D341Med (cell line): ENCODE measurements at regions not wholly inside any gene's neighbourhood (a gene's known extent, or its start where the extent isn't known, plus 50 kb on each side); places are given as distances from the start of the nearest gene placed in this dataset.

Experiments
- DNase-seq: peaks from one replicate; pipeline ENCODE4 v3.0.0; 2012; ENCODE audit warnings: low spot score

DNA sequence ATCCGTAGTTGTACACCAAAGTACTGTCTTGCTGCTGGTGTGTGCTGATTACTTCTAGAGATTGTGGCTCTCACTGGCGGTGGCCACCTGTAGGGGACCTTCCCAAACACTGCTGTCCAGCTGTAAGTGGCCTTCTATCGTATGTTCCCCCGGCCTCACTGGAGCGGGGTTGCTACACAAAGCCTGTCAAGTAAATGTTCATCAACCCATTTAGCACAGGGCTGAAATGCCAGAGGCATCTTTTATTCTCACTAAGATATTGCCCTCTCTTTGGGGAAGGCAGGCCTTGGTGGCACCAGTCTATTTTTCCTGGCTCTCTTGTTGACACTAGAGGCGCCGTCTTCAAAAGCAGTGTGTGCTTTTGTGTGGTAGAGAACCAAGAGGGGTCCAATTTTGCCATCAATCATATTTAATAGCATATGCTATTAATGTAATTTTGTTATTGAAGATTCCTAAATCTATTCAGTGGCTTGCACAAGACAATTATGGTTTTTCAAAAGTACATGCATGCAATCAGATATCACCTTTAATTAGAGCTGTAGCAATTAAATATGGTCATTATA, 514.4 kb upstream of the SALL1 start:
- DNase-seq: no peak

DNA sequence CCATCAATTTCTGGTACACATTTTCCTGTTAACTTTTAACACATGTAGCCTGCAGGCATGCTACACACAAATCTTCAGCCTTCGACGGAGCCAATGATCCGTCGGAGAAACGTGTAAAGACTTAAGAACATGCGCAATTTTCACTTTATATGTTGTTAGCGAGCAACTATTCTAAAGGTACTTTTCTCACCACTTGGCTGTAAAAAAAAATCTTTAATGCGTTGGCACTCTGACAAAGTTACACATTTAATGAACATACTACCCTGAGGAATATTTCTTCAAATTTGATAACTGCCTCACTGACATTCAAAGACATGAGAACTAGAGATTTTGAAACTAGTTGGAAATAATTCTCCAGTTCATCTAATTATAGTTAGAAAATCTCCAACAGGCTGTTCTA, 507.5 kb upstream of the SALL1 start:
- no peak for DNase-seq

DNA sequence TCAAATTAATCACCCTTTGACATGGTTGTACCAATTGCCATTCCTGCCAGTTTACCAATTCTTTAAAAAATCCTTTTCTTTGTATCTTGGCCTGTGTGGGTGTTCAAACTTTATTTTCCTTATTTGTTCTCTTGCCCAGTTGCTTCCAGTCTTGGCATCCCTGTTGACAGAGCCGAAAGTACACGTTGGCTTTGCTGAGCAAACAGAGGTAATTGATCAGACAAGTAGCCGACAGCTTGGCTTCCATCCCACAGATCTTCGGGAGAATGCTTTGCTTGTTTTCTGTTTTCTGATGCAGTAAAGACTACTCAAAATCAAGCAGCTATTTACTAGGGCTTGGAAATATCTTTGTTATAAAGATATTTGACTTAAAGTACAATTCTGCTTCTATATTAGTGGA, 506.8 kb upstream of the SALL1 start:
- DNase-seq: no peak

DNA sequence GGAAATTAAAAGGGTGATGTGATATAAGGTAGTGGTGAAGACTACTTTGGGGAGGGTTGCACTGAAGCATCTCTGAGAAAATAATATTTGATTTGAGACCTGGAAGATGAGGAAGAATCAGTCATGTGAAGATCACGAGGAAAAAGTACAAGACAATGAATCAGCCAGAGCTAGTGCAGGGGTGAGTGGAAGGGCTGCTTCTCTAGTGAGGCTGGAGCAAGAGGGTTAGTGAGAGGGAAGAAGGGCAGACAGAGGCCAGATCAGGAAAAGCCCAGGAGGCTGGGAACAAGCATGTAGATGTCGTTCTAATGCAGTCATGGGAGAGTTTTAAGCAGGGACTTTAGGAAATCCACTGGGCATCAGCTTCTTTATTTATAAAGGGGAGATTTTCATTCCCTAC, 504.2 kb upstream of the SALL1 start:
- no peak for DNase-seq

- no peak for DNase-seq
These were observed 500.0 kb upstream of the SALL1 start for GRCh38 chr16:51651061-51651466.

GRCh38 chr16:51649631-51650030, 498.6 kb upstream of the SALL1 start:
- no peak for DNase-seq

GRCh38 chr16:51648526-51648925, 497.5 kb upstream of the SALL1 start:
- no peak for DNase-seq

- no peak for DNase-seq
These were observed 490.2 kb upstream of the SALL1 start for GRCh38 chr16:51641191-51641765.

DNA sequence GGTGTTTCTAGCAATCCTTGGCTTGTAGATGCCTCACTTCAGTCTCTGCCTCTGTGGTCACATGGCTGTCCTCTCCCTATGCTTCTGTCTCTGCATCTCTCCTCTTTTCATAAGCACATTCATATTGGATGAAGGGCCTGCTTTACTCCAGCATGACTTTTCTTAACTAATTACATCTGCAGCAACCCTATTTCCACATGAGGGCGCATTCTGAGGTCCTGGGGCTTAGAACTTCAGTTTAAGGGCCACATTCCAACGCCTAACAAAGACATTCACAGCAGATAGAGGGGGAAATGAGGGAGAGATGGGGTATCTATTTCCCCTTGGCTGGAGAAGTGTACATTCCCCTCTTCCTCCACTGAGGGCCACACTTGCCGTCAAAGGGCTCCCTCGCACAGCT, 489.1 kb upstream of the SALL1 start:
- DNase-seq: no peak

DNA sequence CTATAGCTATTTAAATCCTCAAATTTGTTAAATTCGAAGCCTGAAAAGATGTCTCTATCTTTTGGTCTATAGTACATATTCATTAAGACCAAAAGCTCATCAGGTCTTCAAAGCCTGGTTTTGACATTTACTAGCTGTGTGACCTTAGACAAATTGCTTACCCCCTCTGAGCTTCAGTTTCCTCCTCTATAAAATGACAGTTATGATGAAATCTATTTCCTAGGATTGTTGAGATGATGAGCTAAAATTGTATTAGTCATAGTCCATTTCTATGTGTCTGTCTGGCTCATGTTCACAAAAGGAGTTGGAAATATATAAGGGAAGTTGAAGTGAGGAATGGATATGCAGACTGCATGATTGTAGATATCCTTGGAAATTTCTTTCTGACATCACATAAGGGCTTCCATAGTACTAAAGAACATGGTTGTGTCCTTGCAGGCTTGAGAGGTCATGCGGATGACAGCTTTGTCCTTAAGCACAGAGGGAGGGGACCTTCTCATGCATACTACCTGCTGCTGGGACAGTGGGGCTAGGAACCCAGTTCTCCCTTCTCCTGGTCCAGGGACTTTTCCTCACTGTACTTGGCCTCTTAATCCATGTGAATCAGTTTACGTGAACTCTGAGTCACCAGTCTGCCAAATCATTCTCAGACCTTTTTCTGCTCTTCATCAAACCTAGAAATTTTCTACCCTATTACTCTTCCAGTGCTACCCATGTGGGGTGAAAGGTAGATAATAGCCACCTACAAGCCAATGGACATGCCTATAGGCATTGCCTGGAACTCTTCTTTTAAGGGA, 487.5 kb upstream of the SALL1 start:
- no peak for DNase-seq

DNA sequence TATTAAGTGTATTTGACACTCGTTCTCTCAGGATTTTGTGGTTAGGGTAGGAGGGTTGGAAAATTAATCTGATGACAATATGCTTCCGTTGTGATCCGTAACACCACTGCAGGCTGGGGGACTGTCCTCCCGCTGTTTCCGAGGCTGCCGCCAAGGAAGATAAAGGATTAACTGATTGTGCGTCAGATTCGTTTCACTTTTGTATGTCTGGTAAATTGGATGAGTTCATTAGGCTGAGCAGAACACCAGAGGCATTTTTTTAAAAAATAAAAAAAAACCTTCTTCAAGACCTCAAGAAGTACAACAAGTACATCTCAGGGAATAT, 486.7 kb upstream of the SALL1 start:
- DNase-seq: peak; percentile 78

DNA sequence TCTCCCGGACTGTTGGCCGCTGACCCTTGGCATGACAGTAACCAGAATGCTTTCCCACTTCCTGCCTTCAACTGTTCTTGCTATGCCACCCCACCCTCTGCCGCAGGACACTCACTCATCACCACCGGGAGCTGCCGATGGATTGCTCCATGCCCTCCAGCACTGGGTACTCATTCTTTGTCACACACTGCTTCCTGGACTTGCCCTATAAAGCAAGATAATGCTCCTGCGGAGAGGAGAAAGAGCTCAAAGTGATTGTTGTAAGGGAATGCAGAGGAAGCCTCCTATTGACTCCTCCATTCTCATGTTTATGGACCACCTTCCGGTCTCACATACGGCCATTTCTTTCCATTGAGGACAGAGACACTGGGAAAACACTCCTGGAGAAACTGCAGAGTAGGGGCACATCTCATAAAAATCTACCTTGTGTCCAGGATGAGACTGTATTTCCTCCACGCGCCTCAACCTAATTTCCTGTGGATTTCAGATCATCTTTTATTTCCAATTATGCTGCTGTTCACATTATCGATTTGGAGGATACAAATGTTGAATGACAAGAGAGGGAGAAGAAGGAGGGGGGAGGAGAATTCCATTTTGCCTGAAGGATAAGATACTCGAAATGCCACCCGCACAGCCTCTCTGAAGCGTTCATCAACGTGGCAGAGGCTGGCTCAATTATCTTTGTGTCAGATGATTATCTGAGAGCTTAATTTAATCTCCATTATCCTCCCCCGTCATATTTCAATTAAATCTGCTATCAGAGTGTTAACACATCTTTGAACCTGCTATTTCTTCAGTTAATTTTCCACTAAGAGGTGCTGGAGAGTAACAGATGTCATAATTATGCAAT, 486.1 kb upstream of the SALL1 start:
- peak; percentile 67 for DNase-seq

DNA sequence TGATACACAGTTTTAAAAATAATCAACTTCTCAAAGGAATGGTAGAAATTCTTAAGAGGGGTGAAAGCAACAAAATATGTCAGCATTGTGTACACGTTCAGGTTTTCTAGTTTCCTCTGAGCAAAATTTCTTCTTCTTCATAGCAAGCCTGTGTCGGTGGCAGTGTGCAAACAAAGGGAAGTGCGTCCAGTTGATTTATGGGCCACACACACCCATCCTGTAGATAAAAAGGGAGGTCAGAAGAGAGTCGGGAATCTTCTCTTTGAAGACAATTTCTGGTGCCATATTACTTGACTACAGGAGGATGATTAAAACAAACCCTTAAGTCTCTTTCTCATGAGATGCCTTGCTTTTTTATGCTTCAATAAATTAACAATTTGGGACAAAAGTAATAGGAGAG, 484.1 kb upstream of the SALL1 start:
- DNase-seq: no peak

DNA sequence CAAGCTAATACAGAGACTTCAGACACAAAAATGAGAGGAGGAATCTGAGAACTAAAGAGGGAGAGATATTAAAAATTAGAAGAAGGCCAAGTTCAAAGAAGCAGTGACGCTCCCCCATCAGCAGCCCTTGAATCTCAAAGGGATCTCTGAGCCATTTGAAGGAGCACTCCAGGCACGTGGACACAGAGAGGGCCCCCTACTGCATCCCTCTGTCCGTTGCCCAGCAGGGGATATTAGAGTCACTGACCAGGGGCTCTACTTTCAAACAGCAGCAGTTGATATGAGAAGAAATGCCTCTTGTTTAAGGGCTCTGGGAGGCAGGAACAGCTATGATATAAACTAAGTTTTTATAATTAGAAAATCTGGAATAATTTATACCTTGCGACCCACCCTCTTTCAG, 479.0 kb upstream of the SALL1 start:
- no peak for DNase-seq

DNA sequence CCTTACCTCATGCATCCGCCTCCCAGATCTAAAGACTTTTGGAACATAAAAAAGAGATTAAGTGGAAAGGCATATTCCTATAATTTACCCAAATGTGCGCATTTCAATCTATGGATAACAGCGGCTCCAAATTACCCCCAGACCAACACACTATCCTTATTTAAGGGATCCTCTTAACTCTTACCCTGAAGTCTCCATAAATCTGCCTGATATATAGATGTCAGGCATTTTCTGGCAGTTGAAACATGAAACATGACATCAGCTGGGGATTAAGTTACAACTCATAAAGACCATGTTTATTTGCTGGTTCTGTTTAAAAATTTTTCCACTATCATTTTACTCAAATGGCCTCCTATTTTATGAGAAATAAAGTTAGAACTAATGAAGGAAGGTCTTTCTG, 478.5 kb upstream of the SALL1 start:
- no peak for DNase-seq

DNA sequence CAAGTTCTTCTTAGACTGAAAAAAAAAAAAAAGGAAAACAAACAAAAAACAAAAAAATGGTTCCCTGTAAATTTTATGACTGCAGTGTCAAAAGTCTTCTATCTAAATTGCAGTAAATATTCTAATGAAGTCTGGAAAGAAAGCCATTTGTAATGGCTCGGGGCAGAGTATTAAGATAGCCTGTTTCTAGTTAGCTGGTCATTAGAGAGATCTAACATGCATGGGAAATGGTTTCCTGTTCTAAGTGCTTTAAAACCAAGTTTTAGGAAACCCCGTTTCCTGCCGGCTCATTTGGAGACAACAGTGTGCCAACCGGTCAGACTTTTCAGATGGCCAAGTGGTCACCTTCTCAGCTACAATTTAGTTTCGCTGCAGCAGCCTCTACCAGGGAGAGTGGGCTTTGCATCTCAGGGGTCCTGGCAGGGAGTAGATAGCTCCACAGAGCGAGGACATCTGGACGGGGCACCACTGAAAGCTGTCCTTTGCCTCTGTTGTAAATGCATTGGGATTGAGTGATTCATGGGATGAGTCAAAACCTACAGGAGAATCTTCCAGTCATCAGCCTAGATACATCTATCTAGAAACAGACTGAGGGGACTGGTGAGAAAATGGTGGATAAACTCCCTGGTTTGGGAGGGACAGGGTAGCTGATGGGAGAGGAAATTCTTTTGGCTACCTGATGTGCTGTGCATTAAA, 473.2 kb upstream of the SALL1 start:
- no peak for DNase-seq

DNA sequence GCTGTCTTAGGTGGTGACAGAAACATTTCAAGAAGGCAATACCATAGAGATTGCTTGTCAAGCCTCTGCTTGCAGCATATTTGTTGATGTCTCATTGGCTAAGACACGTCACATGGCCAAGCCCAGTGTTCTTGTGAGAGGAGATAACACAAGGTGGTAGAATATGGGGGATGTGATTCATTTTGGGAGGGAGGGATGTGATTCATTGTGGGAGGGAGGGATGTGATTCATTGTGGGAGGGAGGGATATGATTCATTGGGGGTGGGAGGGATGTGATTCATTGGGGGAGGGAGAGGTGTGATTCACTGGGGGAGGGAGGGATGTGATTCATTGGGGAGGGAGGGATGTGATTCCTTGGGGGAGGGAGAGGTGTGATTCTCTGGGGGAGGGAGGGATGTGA, 470.5 kb upstream of the SALL1 start:
- DNase-seq: no peak

GRCh38 chr16:51615141-51615540, 464.1 kb upstream of the SALL1 start:
- no peak for DNase-seq

DNA sequence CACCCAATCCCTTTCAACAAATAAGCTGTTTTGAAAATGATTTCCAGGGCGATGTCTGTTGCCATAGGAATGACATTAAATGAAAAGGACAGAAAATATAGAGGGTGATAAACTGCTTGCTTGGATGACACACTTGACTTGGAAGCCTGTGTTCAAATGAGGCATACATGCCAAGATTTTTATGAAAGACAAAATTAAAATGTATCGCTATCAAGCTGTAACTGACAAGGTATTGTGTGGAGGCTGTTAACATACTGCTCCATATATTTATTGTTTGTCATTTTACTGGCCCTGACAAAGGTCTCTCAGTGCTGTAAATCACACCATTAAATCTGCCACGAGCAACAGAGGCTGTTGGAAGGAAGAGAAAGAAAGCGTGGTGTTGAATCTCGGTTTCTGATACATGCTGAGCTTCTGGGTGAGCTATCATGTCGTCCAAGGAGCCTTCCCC, 456.2 kb upstream of the SALL1 start:
- DNase-seq: no peak

DNA sequence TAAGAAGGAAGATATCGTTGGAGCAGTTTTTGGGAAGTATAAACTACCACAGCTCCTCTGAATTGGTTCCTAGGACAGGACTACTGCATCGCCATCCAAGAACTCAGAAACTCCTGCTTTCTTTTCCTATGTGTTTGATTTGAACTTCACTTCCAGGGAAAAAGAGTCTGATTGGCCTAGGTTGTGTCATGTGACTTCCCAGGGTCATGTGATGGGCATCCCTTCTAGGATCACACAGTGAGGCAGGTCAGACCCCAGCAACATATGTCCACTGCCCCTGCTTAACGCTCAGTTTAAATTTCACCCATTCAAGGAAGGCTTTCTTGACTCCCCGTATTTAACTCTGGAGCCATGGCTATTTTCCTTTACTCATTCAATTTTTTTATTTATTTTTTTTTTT, 445.2 kb upstream of the SALL1 start:
- DNase-seq: no peak

GRCh38 chr16:51592535-51593300, 441.6 kb upstream of the SALL1 start:
- no peak for DNase-seq
